ENCODE measurements at regions not wholly inside any gene's neighbourhood (a gene's known extent, or its start where the extent isn't known, plus 50 kb on each side); places are given as distances from the start of the nearest gene placed in this dataset.

- TF ChIP-seq POLR2A (IDR thresholded peaks at IDR 0.05) (no peak), EP300 (IDR thresholded peaks at IDR 0.05) (no peak)
- TF ChIP-seq, protein P1, sequence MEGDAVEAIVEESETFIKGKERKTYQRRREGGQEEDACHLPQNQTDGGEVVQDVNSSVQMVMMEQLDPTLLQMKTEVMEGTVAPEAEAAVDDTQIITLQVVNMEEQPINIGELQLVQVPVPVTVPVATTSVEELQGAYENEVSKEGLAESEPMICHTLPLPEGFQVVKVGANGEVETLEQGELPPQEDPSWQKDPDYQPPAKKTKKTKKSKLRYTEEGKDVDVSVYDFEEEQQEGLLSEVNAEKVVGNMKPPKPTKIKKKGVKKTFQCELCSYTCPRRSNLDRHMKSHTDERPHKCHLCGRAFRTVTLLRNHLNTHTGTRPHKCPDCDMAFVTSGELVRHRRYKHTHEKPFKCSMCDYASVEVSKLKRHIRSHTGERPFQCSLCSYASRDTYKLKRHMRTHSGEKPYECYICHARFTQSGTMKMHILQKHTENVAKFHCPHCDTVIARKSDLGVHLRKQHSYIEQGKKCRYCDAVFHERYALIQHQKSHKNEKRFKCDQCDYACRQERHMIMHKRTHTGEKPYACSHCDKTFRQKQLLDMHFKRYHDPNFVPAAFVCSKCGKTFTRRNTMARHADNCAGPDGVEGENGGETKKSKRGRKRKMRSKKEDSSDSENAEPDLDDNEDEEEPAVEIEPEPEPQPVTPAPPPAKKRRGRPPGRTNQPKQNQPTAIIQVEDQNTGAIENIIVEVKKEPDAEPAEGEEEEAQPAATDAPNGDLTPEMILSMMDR (IDR thresholded peaks at IDR 0.05): no peak
Measured at GRCh38 chr15:31226021-31226420, 100.6 kb upstream of the KLF13 start.

All from ovary (tissue), 3 donors.